ENCODE measurements at regions not wholly inside any gene's neighbourhood (a gene's known extent, or its start where the extent isn't known, plus 50 kb on each side); places are given as distances from the start of the nearest gene placed in this dataset.

- no peak for DNase-seq
These were observed 554.3 kb upstream of the B3GALT2 start for GRCh38 chr1:193740762-193741161.

GRCh38 chr1:193736507-193736906, 550.1 kb upstream of the B3GALT2 start:
- no peak for DNase-seq

DNA sequence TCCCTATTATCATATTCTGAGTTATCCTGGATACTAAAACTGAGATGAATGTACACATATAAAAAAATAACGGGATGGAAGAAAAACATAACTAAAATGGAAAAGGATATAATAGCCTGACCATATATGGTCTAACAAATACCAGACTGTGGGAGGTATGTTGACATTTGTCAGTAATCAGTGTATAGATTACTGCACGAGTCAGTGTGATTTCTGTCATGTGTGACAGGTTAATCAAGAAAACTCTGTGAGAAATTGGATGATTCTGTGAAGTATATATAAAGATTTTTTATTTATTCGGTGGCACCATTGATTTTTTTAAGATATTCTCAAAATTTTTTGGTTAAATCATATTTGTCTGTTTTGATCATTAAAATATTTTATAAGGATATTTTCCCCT, 547.3 kb upstream of the B3GALT2 start:
- no peak for DNase-seq

DNA sequence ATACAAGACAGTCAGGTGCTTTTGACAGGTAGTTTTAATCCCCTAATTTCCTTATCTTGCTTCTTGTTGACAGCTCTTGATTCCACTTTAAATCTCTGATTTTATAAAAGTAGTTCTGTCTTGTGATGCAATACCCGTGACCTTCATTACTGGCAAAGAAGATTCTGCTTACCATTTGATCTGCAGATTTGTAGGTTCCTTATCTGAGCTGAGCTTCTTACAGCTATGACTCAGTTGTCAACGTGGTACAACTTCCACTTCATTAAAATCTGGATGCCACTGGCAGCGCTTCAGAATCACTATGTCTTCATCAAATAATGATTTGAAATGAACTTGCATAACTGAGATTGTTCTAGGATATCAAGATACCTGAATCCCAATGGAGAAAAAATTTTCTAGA, 543.6 kb upstream of the B3GALT2 start:
- no peak for DNase-seq

DNA sequence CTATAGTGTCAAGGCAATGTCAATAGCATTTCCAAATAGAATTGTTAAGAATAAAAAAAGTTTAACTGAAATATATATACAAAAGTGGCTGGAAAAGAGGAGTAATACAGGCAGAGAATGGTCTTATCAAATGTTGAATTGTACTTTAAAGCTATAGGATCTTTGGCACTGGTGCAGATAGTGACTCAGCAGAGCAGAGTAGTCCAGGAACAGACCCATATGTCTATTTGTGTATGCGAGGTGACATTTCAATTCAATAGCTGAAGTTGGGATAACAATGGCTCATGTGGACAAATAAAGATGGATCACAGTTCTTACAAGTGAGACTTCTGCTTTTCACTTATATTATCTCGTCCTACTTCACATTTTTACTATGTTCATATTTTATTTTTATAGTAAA, 543.0 kb upstream of the B3GALT2 start:
- DNase-seq: no peak

GRCh38 chr1:193727850-193728249, 541.4 kb upstream of the B3GALT2 start:
- DNase-seq: no peak

DNA sequence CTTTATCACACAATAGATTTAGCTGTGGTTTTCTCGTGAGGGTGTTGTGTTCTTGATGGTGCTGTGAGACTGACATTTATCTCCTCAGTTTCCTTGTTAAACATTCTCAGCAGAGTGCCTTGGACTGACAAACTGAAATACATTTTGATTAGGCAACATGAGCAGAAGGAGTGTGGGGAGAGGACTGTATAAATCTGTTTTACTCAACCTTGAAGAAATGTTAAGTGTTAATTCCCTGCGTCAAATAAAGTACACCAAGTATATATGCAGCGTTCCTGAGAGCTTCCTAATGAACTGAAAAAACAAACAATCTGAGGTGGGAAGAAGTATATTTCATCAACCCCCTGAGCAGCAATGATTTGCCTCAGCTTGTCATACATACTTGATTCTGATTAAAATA, 540.3 kb upstream of the B3GALT2 start:
- no peak for DNase-seq

DNA sequence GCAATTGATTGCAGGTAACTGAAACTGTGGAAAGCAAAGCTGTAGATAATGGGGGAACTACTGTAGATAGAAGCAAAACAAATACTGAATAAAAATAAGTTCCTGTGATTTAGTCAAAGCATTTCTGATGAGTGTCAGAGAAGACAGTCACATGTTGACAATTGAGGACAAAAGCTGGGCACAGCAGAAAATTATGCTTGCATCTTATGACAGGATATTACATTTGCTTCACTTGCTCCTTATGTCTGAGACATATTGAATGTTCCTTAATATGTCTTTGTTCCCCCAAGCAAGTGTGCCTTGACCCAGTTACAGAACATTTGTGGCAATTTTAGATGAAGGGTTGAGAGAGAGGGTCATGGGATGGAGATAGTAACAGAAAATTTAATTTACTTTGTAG, 526.0 kb upstream of the B3GALT2 start:
- DNase-seq: no peak

GRCh38 chr1:193709607-193710006, 523.2 kb upstream of the B3GALT2 start:
- DNase-seq: no peak

DNA sequence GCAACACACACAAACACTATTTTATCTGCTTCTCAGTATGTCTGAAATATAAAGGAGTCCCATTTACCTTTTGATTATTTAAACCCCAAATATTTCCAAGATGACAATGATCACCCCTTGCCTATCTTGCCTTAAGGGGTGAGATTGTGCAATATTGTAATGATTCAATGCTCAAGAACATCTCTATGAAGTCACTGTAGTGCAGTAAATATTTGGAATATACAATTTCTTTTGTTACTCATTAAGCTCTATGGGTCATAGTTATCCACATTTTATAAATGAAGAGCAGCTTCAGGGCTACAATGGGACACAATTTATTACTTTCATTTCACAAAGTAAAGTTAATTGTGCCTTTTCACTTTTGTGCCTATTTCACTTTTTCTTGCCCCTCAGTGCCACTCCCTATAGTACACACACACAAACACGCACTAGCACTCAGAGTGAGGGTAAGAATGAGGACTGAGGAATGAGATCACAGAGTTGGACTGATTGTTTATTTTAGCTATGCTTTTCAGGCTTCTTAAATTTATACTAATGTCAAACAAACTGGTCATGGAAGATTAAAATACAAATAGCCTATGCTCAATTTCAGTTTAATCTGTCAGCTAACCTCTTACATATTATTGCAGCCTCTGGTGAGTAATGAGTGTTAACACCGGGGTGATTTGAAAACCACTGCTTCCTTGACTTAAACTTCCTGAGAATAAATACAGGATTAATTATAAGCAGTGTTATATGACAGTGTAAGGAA, 521.0 kb upstream of the B3GALT2 start:
- no peak for DNase-seq

DNA sequence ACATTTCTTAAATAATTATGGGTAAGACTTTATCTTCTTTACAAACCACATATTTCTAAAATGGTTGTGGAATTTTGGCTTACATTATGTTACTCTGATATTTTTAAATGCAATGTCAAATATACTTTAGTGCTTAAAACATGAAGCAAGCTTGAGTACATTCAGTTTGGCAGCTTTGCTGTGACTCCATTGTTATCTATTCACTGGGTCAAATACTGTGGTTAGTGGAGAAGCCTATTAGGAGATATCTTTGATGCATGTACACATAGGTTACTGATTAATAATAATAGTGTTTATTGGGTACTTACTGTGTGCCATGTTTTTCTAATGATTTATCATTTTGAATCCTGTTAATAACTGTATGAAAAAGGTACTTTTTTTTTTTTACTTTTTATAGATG, 520.4 kb upstream of the B3GALT2 start:
- no peak for DNase-seq

- no peak for DNase-seq
These were observed 519.2 kb upstream of the B3GALT2 start for GRCh38 chr1:193705554-193705981.

DNA sequence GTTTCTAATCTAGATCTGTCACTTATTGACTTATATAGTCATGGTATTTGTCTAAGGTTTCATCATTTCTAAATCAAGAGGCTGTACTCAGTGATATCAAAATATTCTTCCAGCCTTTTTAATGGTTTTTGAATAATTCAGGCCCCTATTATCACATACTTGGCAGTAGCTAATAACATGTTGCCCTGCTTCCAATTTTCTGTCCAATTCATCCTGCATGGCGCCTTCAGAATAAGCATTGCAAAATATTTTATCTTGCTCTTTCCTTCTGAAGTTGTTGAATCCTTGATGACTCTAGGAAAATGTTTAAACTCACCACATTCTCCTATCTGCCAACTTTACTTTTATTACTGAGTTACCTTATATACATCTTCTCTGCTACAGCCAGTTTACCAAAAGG, 517.2 kb upstream of the B3GALT2 start:
- no peak for DNase-seq

GRCh38 chr1:193703121-193703520, 516.7 kb upstream of the B3GALT2 start:
- no peak for DNase-seq

GRCh38 chr1:193701759-193702158, 515.3 kb upstream of the B3GALT2 start:
- no peak for DNase-seq

DNA sequence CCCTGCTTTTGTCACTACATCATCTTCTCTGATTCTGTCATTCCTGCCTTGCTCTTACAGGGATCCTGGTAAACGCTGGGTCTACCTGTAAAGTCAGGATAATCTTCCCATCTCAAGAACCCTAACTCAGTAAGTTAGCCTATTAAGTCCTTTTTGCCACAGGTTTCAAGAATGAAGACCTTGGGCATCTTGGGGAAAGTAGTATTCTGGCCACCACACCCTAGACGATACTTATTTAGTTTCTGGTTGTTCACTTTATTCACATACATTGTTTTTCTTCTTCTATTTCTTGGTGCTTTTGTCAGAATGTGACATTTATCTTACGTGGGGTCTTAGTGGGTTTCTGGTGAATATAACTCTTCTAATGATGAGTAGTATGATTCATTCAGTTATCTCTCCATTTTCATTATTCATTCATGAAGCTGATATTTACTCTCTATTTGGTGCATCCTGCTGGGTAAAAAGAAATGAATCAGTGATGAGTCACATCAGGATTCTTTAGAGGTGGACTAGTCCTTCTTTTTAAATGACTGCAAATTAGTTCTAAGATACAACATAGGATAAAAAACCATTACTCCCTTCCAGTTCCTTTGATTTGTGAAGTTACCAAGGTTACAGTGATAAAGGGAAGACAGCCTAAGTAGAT, 514.4 kb upstream of the B3GALT2 start:
- no peak for DNase-seq

GRCh38 chr1:193699261-193699660, 512.8 kb upstream of the B3GALT2 start:
- no peak for DNase-seq

DNA sequence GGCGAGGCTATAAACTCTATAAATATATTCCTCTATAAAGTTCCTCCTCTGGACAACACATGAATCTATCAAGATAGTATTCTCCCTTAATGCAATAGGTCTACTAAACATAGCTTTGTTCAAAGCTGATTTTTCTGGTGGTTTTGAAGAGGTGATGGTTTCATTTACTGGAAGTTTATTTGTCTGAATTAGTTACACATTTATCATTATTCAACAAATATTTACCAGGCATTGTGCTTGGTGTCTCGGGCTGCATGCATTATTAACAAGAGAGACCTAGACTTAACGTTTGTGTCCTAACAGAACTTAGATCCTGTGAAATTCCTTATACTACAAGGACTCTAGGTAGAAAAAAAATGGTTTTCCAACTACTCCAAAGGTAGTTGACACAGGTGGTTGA, 511.4 kb upstream of the B3GALT2 start:
- no peak for DNase-seq

GRCh38 chr1:193697115-193697762, 510.8 kb upstream of the B3GALT2 start:
- no peak for DNase-seq

DNA sequence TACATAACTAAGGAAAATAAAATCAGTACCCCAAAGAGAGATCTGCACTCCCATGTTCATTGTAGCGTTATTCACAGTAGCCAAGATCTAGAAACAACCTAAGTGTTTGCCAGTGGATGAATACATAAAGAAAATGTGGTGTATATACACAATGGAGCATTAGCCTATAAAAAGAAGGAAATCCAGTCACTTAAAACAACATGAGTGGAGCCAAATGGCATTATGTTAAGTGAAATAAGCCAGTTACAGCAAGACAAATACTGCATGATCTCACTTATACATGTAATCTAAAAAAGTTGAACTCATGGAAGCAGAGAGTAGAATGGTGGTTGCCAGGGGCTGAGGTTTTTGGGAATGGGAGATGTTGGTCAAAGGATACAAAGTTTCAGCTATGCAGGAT, 508.3 kb upstream of the B3GALT2 start:
- no peak for DNase-seq

DNA sequence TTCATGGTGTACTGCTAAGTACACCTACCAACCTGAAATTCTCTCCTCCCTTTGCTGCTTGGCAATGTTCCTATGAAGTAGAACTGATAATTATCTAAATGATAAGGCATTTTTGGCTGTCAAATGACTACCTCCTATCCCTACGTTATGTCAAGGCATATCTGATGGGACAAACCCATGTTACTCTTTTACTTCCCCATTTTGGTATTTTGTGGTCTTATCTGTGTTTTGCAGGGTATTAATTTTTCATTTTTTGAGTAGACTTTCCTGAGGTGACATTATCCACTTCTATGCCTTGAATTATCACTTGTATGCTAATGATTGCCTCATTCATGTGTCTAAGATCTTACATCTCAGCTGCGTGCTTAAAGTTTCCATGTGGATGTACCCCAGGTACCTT, 499.6 kb upstream of the B3GALT2 start:
- DNase-seq: no peak

- no peak for DNase-seq
These were observed 495.0 kb upstream of the B3GALT2 start for GRCh38 chr1:193681422-193681821.

GRCh38 chr1:193680924-193681316, 494.5 kb upstream of the B3GALT2 start:
- DNase-seq: no peak

- no peak for DNase-seq
These were observed 494.0 kb upstream of the B3GALT2 start for GRCh38 chr1:193680247-193680923.

Measured in stimulated activated CD4-positive, alpha-beta T cell treated with anti-CD3 and anti-CD28 coated beads, Interleukin-4, amount 100 ng/mL, for 24 hours (primary cell).